HG03066 (cell line): ENCODE measurements at regions not wholly inside any gene's neighbourhood (a gene's known extent, or its start where the extent isn't known, plus 50 kb on each side); places are given as distances from the start of the nearest gene placed in this dataset.

Source experiments
- ATAC-seq: cut with Tn5 transposase; IDR thresholded peaks from one replicate; pipeline ENCODE4 v1.9.1; 2021; ENCODE audit warnings: low read depth; ENCODE audit not compliant: unreplicated experiment

- no peak for ATAC-seq
These were observed 621.0 kb downstream of the CCER1 start for GRCh38 chr12:90333939-90334338.

GRCh38 chr12:90333424-90333823 is 621.6 kb downstream of the CCER1 start:
- ATAC-seq = no peak

DNA sequence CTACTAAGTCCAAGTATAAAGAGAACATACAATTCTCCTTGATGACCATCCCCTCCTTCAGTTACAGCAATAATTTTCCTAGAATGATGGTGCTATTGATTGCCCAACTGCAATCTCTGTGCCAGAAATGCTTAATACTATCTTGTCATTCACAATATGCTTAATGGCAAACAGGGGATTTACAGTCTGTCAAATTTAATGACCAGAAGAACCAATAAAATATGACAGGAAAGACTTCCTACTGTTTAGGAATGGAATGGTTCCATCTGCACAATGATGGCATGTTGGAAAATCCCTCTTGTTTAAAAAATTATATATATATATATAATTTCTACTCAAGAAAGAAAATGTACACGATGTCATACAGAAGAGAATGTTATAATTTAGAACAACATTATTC is 623.2 kb downstream of the CCER1 start:
- no peak for ATAC-seq

DNA sequence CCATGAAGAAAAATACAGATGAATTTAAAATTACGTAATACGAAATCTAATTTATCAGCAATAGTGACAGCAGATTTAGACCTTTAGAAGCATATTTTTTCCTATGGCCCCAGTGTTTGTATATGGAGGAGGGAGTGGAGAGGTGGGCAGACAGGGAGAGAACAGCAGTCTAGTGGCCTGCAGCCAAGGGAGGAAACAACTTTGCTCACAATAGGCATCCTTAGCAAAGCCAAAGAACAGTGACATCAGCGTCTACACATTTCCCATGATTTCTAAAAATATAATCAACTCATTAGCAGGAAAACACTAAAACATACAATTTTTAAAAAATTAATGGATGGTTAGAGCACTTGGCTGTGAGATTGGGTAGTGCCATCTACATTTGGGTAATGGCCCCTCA is 622.6 kb upstream of the ATP2B1 start:
- no peak for ATAC-seq

GRCh38 chr12:90327793-90328743 is 619.4 kb upstream of the ATP2B1 start:
- ATAC-seq = no peak

- ATAC-seq = no peak
These were observed 614.6 kb upstream of the ATP2B1 start for GRCh38 chr12:90323217-90323616.

DNA sequence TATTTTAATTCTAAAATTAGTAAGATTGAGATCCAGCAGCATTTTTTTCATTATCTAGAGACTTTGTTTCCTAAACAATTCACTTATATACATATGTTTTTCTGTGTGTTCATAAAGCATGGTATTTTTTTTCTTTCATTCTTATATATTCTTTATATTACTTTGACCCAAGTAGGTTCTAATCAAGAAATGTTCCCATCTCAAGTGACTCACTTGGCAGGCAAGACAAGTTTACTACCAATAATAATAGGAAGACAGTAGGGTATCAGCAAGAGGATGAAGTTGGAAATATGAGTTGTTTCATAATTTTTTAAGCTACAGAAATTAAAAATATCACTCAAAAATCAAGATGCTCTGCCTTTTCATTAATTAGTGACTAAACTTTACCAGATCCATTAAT is 613.4 kb upstream of the ATP2B1 start:
- ATAC-seq = no peak

DNA sequence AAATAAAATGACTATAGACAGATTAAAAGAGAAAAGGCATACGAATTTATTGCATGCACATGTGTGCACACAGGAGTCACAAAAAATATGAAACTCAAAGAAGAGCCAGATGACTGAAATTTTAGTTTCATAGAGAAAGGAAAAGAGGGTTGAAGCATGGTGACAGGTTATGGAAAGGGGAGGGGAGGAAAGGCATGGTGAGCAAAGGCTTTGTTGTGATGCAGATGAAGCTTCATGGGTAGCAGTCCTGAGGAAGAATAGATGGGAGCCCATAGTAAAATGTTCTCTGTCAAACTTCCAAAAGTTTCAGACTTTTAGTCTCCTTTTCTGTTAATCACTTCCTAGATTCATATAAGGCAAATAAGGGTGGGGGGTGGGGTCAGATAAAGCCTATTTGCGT is 612.7 kb upstream of the ATP2B1 start:
- ATAC-seq = no peak

DNA sequence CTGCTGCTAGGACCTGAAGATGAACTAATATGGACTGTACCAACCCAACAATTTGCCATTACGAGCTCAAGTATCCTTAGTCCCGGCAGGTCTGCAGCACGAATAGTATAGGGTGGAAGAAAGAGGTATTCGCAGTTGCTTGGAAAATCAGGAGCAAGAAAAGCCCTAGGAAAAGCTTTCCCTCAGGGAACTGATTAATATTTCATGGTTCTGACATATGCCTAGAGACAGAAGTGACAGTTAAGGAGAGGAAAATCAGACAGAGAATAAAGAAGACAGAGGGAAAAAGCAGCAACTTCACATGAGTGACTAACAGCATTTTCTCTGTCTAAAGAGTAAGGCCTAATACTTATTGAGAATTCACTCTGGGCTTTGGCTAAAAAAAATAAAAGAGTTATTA is 602.9 kb upstream of the ATP2B1 start:
- no peak for ATAC-seq

- ATAC-seq = no peak
These were observed 596.7 kb upstream of the ATP2B1 start for GRCh38 chr12:90305379-90305778.

- no peak for ATAC-seq
These were observed 595.6 kb upstream of the ATP2B1 start for GRCh38 chr12:90304231-90304630.

GRCh38 chr12:90303771-90304170 is 595.1 kb upstream of the ATP2B1 start:
- no peak for ATAC-seq

- no peak for ATAC-seq
These were observed 593.0 kb upstream of the ATP2B1 start for GRCh38 chr12:90301561-90302133.

- ATAC-seq = no peak
These were observed 592.5 kb upstream of the ATP2B1 start for GRCh38 chr12:90301095-90301494.

- peak; percentile 22 for ATAC-seq
These were observed 591.0 kb upstream of the ATP2B1 start for GRCh38 chr12:90299666-90300065.

- peak; percentile 93 for ATAC-seq
These were observed 590.5 kb upstream of the ATP2B1 start for GRCh38 chr12:90299121-90299520.

DNA sequence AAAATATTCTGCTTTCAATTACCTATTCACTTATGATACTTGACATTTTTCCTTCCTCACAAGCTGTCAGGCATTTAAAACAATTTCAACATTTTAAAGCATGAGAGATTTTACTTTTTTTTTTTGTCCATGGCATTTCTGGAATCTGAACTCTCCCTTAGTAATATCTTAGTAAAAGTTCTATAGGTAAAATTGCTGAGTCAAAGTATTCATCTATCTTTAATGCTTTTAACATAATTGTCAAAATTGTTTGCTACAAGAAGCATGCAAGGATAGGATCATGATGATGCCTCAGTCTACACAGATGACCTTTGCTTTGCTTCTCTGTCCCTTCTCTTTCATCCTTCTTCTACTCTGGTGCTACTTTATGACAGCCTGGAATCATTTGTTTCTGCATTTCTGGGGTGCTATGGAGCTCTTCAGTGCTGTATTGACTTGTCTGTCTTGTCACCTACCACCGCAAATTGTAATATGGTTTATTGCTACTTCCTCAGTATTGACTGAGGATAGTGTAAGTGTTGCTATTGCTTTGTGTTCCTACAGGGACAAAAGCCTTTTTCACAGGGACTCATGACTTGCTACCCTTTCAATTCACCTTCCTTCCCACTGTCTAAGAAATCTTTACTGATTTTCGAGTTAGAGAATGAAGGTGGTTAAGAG is 589.8 kb upstream of the ATP2B1 start:
- ATAC-seq = no peak

GRCh38 chr12:90295858-90296257 is 587.2 kb upstream of the ATP2B1 start:
- no peak for ATAC-seq

GRCh38 chr12:90292183-90292582 is 583.5 kb upstream of the ATP2B1 start:
- no peak for ATAC-seq

DNA sequence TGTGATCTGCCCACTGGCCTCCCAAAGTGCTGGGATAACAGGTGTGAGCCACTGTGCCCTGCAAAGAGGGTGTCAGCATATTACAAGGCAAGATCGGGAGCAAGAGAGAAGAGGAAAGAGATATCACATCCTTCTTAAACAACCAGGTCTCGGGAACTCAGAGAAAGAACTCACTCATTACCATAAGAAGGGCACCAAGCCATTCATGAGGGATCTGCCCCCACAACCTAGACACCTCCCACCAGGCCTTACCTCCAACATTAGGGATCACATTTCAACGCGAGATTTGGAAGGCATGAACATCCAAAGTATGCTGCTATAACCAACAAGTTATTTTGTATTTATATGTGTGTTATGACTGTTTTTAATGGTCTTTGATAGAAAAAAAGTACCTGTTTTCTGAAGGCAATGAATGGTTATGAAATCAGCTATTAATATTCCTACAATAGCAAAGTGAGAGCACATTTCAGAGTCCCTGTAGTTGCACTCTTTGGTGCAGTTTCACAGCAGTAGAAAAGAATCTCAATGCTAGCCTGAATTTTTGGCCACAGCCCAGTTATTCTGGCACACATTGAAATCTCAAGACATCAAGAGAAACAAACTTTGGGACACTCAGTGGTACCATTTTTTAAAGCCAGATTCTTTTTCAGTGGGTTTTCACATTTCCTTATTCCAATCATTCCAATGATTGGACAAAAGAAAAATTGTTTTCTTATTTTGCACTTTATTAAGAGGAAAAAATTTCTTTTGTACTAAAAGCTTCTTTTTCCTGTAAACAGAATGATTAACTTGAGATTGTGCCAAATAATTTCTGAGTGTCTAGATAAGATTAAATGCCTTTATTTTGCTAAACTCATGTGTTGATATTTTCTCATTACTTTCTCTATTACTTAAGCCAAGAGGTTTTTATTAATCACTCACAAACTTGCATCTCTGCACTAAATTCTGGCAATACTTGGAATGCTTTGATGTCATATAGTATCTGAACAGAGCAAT is 582.6 kb upstream of the ATP2B1 start:
- ATAC-seq = no peak
